SKM-1 (cell line): ENCODE measurements at regions not wholly inside any gene's neighbourhood (a gene's known extent, or its start where the extent isn't known, plus 50 kb on each side); places are given as distances from the start of the nearest gene placed in this dataset.

Source experiments
- DNase-seq: peaks from one replicate; lab custom pipeline; 2025; ENCODE audit not compliant: unreplicated experiment; lab: John Stamatoyannopoulos, UW

- no peak for DNase-seq
Observed at GRCh38 chr18:10009321-10010144, 95.7 kb downstream of the VAPA start.

- no peak for DNase-seq
Observed at GRCh38 chr18:10010611-10011015, 96.8 kb downstream of the VAPA start.

- no peak for DNase-seq
Observed at GRCh38 chr18:10011061-10011460, 97.2 kb downstream of the VAPA start.

- no peak for DNase-seq
Observed at GRCh38 chr18:10011751-10012150, 97.9 kb downstream of the VAPA start.

- DNase-seq: no peak
Observed at GRCh38 chr18:10012526-10012925, 98.7 kb downstream of the VAPA start.

- DNase-seq: no peak
Observed at GRCh38 chr18:10013621-10014543, 100.1 kb downstream of the VAPA start.

GRCh38 chr18:10015288-10015701 lies 101.5 kb downstream of the VAPA start:
- no peak for DNase-seq

GRCh38 chr18:10015941-10016819 lies 102.4 kb downstream of the VAPA start:
- DNase-seq: no peak

- no peak for DNase-seq
Observed at GRCh38 chr18:10017043-10017442, 103.2 kb downstream of the VAPA start.

GRCh38 chr18:10018289-10018688 lies 104.5 kb downstream of the VAPA start:
- no peak for DNase-seq

GRCh38 chr18:10020171-10020570 lies 106.4 kb downstream of the VAPA start:
- no peak for DNase-seq

- no peak for DNase-seq
Observed at GRCh38 chr18:10022365-10022764, 108.5 kb downstream of the VAPA start.

- no peak for DNase-seq
Observed at GRCh38 chr18:10023853-10024570, 110.2 kb downstream of the VAPA start.

- DNase-seq: no peak
Observed at GRCh38 chr18:10025711-10026670, 112.2 kb downstream of the VAPA start.

GRCh38 chr18:10027031-10027430 lies 113.2 kb downstream of the VAPA start:
- DNase-seq: no peak

GRCh38 chr18:10027461-10027860 lies 113.6 kb downstream of the VAPA start:
- DNase-seq: no peak

- no peak for DNase-seq
Observed at GRCh38 chr18:10029711-10030110, 115.9 kb downstream of the VAPA start.

- DNase-seq: no peak
Observed at GRCh38 chr18:10030816-10031541, 117.2 kb downstream of the VAPA start.
